Dermis blood vessel endothelial cell (primary cell): ENCODE measurements at regions not wholly inside any gene's neighbourhood (a gene's known extent, or its start where the extent isn't known, plus 50 kb on each side); places are given as distances from the start of the nearest gene placed in this dataset.
"Not testable (repeated sequence)": the region's sequence is repeated elsewhere in the genome, so short reads cannot be mapped to it uniquely, and the experiment has no call there.

Experiments
- DNase-seq: peaks from one replicate; pipeline ENCODE4 v3.0.0; 2010

GRCh38 chr14:40682131-40682913 is 924.4 kb upstream of the LRFN5 start:
- DNase-seq: no peak

GRCh38 chr14:40679256-40679655 is 927.4 kb upstream of the LRFN5 start:
- DNase-seq: no peak

- DNase-seq: not testable (repeated sequence)
Measured at GRCh38 chr14:40677206-40677605, 929.5 kb upstream of the LRFN5 start.

GRCh38 chr14:40674502-40674901 is 932.2 kb upstream of the LRFN5 start:
- no peak for DNase-seq

DNA sequence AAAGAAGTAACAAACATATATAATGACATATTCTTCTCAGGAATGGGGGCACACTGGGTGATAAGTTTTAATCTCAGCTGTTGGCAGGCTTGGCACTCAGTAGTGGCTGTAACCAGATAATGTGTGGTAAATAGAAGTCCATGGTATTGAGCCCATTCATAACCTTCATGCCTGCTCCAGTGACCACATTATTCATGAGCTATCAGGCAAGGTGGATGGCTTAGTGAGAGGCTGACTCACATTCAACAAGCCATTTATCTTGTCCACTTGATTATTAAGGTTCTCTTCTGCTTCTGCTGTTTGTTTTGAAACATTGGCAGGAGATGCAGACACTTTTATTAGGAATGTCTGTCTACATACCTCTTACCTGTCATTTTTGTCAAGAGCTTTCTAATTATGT is 950.4 kb upstream of the LRFN5 start:
- DNase-seq: no peak

DNA sequence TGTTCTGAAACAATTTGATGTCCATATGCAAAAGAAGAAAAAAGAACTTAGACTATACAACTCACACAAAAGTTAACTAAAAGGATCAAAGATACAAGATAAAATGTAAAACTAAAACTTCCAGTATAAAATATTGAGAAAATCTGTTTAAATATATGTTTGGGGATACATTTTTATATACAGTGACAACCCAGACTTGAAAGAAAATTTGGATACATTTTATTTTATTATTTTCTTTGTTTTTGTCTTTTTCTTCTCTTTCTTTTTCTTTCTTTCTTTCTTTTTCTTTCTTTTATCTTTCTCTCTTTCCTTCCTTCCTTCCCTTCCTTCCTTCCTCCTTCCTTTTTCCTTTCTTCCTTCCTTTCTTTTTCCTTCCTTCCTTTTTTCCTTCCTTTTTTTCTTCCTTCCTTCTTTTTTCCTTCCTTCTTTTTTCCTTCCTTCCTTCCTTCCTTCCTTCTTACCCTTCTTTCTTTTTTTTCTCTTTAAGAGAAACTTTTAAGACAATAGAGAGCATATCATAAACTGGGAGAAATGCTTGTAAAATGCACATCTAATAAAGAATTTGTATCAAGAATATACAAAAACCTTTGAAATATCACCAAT is 954.5 kb upstream of the LRFN5 start:
- DNase-seq: no peak

- no peak for DNase-seq
Measured at GRCh38 chr14:40630471-40630870, 976.2 kb upstream of the LRFN5 start.

DNA sequence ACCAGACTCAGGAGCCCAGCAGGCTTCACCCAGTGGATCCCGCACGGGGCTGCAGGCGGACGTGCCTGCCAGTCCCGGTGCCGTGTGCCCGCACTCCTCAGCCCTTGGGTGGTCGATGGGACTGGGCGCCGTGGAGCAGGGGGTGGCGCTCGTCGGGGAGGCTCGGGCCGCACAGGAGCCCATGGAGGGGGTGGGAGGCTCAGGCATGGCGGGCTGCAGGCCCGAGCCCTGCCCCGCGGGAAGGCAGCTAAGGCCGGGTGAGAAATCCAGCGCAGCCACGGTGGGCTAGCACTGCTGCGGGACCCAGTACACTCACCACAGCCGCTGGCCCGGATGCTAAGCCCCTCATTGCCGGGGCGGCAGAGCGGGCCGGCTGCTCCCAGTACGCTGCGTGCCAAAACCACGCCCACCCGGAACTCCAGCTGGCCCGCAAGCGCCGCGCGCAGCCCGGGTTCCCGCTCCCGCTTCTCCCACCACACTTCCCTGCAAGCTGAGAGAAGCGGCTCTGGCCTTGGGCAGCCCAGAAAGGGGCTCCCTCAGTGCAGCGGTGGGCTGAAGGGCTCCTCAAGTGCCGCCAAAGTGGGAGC is 977.0 kb upstream of the LRFN5 start:
- DNase-seq: not testable (repeated sequence)

DNA sequence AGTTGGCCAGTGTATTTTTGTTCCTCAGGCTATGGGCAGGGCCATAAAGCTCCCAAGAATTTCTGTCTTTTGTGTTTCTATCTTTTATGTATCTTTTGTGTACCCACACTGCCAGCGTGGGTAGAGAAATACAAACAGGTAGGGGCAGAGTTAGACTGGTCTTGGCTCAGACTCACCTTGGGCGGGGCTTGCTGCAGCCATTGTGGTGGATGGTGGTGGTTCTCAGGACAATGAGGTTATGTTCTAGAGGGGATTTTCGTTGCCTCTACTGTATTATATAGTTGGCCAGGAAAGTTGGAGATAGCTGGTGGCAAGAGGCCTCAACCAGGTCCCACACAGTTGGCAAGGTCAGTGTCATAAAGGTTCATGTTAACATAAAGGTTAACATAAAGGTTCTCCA is 977.5 kb upstream of the LRFN5 start:
- DNase-seq: no peak

- DNase-seq: no peak
Measured at GRCh38 chr14:40623643-40624042, 983.0 kb upstream of the LRFN5 start.

GRCh38 chr14:40618225-40618898 is 988.3 kb upstream of the LRFN5 start:
- DNase-seq: no peak

DNA sequence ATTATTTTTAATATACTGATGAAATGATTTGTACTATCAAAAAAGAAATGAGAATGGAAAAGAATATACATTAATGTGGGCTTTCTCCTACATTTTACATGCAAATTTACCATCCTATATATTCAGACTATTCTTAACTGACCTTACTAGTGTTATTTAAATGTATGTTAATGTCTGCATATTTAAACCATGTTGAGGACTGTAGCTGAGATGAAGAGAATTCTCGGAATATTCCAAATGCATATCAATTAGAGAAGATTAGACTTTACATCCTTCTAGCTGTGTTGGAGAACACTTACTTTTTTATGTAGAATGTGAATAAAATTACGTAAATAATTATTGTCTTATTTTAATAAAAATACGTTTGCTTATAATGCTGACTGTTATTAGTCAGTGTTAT is 990.1 kb upstream of the LRFN5 start:
- no peak for DNase-seq

GRCh38 chr14:40601063-40601462 is 1005.6 kb upstream of the LRFN5 start:
- no peak for DNase-seq

- DNase-seq: no peak
Measured at GRCh38 chr14:40599725-40600124, 1007.0 kb upstream of the LRFN5 start.

- DNase-seq: no peak
Measured at GRCh38 chr14:40581264-40581663, 1025.4 kb upstream of the LRFN5 start.

- no peak for DNase-seq
Measured at GRCh38 chr14:40576880-40577478, 1029.7 kb upstream of the LRFN5 start.

GRCh38 chr14:40574780-40575179 is 1031.9 kb upstream of the LRFN5 start:
- no peak for DNase-seq

DNA sequence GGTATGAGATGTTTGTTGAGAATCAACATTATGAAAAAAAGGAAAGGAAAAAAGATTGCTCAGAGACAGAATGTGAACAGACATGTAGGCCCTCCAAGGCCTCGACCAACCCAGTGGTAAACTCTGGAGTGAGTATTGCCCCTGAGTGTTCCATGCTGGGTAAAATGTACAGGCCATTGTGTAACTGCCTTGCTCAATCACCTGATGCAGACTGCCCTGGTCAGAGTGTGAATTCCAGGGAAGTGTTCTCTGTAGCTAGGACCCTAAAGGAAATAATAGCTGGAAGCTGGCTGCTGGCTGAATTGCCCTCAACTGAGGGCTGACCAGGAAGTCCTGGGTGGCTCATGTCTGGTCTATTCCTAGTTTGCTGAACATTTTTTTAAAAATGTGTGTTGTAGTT is 1081.4 kb upstream of the LRFN5 start:
- DNase-seq: no peak

DNA sequence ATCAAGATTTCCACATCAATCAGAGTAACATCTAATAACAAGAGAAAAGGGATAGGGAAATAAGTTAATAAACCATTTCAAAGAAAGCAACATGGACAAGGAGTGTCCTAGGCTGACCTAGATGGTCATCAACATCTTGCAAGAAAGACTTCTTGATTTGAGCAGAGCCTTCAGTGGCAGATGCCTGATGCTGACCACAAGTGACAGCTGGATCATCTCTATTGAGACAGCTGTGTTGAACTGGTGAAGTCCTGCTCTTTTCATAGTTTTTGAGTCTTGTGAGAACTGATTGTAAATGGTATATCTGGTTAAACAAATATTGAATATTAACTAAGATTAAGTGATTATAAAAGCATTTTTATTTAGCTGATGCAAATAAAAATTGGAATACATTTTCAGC is 1083.6 kb upstream of the LRFN5 start:
- DNase-seq: no peak

- no peak for DNase-seq
Measured at GRCh38 chr14:40494483-40494882, 1062.2 kb upstream of the FBXO33 start.

DNA sequence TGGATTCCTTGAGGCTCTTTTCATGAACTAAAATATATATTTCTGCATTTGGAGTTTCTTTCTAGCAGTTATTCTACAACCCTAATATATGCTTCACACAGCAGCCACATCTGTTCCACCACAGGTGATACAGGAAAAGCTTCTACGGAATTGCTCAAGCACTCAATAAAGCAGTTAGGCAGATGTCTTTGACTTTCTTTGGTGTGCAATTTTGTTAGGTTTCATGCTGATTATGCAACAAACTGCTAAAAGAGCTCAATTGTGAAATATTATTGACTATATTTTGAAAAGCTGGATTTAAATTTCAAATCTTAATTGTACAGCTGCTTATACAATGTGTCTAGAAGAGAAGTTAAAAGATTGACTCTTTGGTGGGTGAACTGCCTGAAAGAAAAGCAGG is 1055.6 kb upstream of the FBXO33 start:
- DNase-seq: no peak

- DNase-seq: no peak
Measured at GRCh38 chr14:40485688-40486087, 1053.5 kb upstream of the FBXO33 start.

DNA sequence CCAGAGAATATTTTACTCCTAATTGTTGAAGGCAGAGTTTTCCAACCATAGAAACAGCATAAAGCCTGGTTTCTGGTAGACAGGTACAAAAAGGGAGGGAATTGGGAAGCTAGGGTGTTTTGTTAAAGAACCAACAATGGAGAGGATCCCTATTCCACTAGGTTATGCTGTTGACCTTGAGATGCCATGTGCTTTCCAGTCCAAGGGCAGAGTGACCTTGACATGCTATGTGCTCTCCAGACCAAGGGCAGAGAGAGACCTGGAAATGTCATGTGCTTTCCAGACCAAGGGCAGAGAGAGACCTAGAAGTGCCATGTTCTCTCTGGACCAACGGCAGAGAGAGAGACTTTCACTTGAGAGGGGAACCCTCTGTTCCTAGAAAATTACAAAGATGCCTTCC is 1043.8 kb upstream of the FBXO33 start:
- DNase-seq: no peak
